OCI-LY7 (cell line): ENCODE measurements at regions not wholly inside any gene's neighbourhood (a gene's known extent, or its start where the extent isn't known, plus 50 kb on each side); places are given as distances from the start of the nearest gene placed in this dataset.

Experiments used
- BruUV-seq: library from RNA; stranded (reverse); fragments of 400-500 nt; replicated peaks from 2 replicates; lab custom pipeline; 2021; lab: Mats Ljungman, UMichigan
- CTCF ChIA-PET: fragments of 300-600 bp; sonication (Branson Sonifier 250); formaldehyde crosslinking; loops from one replicate; lab custom pipeline; 2022; ENCODE audit warnings: antibody characterized with exemption; ENCODE audit not compliant: unreplicated experiment; lab: Charles Lee
- POLR2A ChIA-PET: fragments of 300-600 bp; sonication (Branson Sonifier 250); formaldehyde crosslinking; loops from one replicate; lab custom pipeline; 2022; ENCODE audit warnings: antibody characterized with exemption; lab: Charles Lee
- DNase-seq: peaks from one replicate; pipeline ENCODE4 v3.0.0-alpha.2; 2015; ENCODE audit warnings: low spot score
- H2AFZ ChIP-seq: fragments of 200-600 bp; sonication (generic), shearing (Covaris generic); 2 replicates; pipeline ENCODE4 v1.6.1; 2014; ENCODE audit warnings: mild to moderate bottlenecking, antibody characterized with exemption, low read length, moderate library complexity
- H3K27ac ChIP-seq: fragments of 200-600 bp; sonication (generic); 2 replicates; pipeline ENCODE4 v1.5.1; 2014; ENCODE audit warnings: mixed run types, low read depth, mild to moderate bottlenecking, moderate library complexity, low read length, inconsistent platforms; ENCODE audit not compliant: poor library complexity, severe bottlenecking
- H3K36me3 ChIP-seq: fragments of 200-600 bp; sonication (generic); 2 replicates; pipeline ENCODE4 v1.6.1; 2014; ENCODE audit warnings: mild to moderate bottlenecking, antibody characterized with exemption, low read length, moderate library complexity, mixed read lengths; ENCODE audit not compliant: insufficient read depth
- H3K4me1 ChIP-seq: fragments of 200-600 bp; sonication (generic); 2 replicates; pipeline ENCODE4 v1.5.1; 2014; ENCODE audit warnings: mild to moderate bottlenecking, low read length; ENCODE audit not compliant: insufficient read depth, poor library complexity, severe bottlenecking
- H3K4me2 ChIP-seq: fragments of 200-600 bp; sonication (generic); 2 replicates; pipeline ENCODE4 v1.6.1; 2014; ENCODE audit warnings: mild to moderate bottlenecking, low read length
- H3K4me3 ChIP-seq: fragments of 200-600 bp; sonication (generic); 2 replicates; pipeline ENCODE4 v1.5.1; 2014; ENCODE audit warnings: mild to moderate bottlenecking, low read depth, low read length; ENCODE audit not compliant: poor library complexity, severe bottlenecking
- H3K79me2 ChIP-seq: fragments of 200-600 bp; sonication (generic); 2 replicates; pipeline ENCODE4 v1.6.1; 2016; ENCODE audit warnings: low read depth, mild to moderate bottlenecking, low read length, moderate library complexity, mixed read lengths; ENCODE audit not compliant: insufficient read depth
- H3K9me2 ChIP-seq: fragments of 200-600 bp; sonication (generic); 2 replicates; pipeline ENCODE4 v1.6.1; 2016; ENCODE audit warnings: mild to moderate bottlenecking, low read length, mixed read lengths; ENCODE audit not compliant: insufficient read depth
- H3K9me3 ChIP-seq: fragments of 200-600 bp; sonication (generic); 2 replicates; pipeline ENCODE4 v1.6.1; 2014; ENCODE audit warnings: mild to moderate bottlenecking, mixed run types, low read length, mixed read lengths
- H4K20me1 ChIP-seq: fragments of 200-600 bp; sonication (generic); 2 replicates; pipeline ENCODE4 v1.6.1; 2014; ENCODE audit warnings: mild to moderate bottlenecking, antibody characterized with exemption, low read length, moderate library complexity, mixed read lengths; ENCODE audit not compliant: insufficient read depth
- EZH2phosphoT487 ChIP-seq: fragments of 200-600 bp; sonication (generic); IDR thresholded peaks from 2 replicates; pipeline ENCODE4 v1.6.1; 2018; ENCODE audit warnings: low read depth, borderline replicate concordance, mild to moderate bottlenecking, mixed run types, antibody characterized with exemption, low read length, moderate library complexity, mixed read lengths
- intact Hi-C: fragments of 100-400 bp; cut with micrococcal nuclease; formaldehyde crosslinking; loops from one replicate; pipeline ENCODE4 v1.10.0; 2022; ENCODE audit not compliant: unreplicated experiment
- TF ChIP-seq, protein P1 (sequence below): fragments of 200-600 bp; sonication (generic); conservative IDR thresholded peaks from 2 replicates; pipeline ENCODE4 v1.5.1; 2014; ENCODE audit warnings: mild to moderate bottlenecking, antibody characterized with exemption, low read length, moderate library complexity, mixed read lengths

DNA sequence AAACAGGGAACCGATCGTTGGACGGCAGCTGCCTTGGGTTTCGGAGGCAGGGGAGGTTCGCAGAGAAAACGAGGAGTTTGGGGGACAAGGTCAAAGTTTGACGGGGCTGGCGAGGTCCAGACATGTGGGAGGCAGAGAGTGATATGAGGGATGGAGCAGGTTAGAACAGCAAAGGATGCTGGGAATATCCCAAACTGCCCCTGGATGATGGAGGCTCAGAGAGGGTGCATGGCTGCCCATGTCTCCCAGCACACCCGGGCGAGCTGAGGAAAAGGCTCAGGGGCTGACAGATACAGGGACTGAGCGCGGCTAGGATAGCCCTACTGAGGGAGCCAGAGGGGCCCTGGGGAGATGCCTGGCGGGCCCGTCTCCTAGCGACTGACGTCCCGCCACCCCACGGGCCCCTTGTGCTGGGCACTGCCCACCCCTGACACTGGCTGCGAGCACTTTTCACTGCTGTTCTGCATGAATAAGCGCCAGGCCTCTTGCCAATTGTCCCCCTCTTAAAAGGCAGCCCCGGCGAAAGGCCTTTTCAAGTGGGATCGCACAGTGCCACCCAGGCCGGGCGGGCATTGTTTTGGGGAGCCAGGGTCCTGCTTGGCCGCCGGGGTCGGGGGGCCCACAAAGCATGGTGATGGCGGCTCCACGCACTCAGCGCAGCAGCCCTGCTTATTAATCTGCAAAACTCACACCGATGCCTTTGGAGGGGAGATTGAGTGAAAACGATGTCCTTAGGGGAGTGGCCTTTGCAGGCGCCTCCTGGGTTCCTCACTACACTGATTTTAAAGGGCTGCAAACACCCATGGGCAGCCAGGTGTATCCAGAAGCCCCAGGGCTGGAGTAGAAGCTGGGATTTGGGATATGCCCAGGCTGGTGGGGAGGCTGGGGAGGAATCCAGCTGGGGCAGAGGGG is 90.0 kb upstream of the LINC01488 start:
- no TSS peak for BruUV-seq

DNA sequence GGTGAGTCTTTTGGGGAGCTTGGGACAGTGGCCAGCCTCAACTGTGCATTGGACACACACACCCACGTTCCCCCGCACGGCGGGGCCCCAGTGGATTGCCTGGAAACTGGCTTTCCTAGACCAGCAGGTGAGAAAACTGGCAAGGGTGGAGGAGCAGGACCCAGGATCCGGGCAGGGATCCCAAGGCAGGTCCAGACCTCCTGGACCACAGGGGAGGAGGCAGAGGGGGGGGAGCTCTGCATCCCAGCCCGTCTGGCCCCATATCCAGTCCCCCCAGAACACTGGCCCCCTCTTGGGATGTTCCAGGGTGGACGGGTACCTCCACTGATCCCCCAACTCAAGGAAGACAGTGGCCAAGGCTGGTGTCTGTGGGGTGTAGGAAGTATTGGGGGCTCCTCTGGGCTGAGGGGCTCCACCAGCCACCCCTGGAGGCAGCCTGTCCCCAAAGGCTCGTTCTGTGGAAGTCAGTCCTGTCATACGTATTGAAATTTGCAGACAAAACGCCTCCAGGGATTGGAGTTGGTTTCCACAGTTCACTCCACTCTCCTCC is 89.3 kb upstream of the LINC01488 start:
- POLR2A ChIA-PET = no interaction called here
- no TSS peak for BruUV-seq

More for the DNA sequence above, 90.0 kb upstream of the LINC01488 start:
- no peak for DNase-seq
- H3K4me3 ChIP-seq = no peak overlapping the region
- H3K27ac ChIP-seq = no peak overlapping the region
- CTCF ChIA-PET = no interaction called here
- H3K9me2 ChIP-seq = no peaks in the 10 kb centered on the region
- TF ChIP-seq EZH2phosphoT487 = no peak
- TF ChIP-seq, protein P1, sequence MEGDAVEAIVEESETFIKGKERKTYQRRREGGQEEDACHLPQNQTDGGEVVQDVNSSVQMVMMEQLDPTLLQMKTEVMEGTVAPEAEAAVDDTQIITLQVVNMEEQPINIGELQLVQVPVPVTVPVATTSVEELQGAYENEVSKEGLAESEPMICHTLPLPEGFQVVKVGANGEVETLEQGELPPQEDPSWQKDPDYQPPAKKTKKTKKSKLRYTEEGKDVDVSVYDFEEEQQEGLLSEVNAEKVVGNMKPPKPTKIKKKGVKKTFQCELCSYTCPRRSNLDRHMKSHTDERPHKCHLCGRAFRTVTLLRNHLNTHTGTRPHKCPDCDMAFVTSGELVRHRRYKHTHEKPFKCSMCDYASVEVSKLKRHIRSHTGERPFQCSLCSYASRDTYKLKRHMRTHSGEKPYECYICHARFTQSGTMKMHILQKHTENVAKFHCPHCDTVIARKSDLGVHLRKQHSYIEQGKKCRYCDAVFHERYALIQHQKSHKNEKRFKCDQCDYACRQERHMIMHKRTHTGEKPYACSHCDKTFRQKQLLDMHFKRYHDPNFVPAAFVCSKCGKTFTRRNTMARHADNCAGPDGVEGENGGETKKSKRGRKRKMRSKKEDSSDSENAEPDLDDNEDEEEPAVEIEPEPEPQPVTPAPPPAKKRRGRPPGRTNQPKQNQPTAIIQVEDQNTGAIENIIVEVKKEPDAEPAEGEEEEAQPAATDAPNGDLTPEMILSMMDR = no peak
- H3K9me3 ChIP-seq = no peaks in the 10 kb centered on the region
- H4K20me1 ChIP-seq = no peaks in the 10 kb centered on the region
- H3K79me2 ChIP-seq = no peaks in the 10 kb centered on the region
- no peaks in the 10 kb centered on the region for H3K4me1 ChIP-seq
- intact Hi-C loops = no loop called here
- H3K4me2 ChIP-seq = no peak overlapping the region
- no peaks in the 10 kb centered on the region for H3K36me3 ChIP-seq
- POLR2A ChIA-PET = no interaction called here
- H2AFZ ChIP-seq = no peak overlapping the region

More for the DNA sequence above, 89.3 kb upstream of the LINC01488 start:
- Histone ChIP-seq H3K9me3 (no peaks in the 10 kb centered on the region), H3K9me2 (no peaks in the 10 kb centered on the region), H3K27ac (no peak overlapping the region), H4K20me1 (no peaks in the 10 kb centered on the region), H3K4me2 (no peak overlapping the region), H3K4me1 (no peaks in the 10 kb centered on the region), H3K36me3 (no peaks in the 10 kb centered on the region), H3K79me2 (no peaks in the 10 kb centered on the region), H3K4me3 (no peak overlapping the region), H2AFZ (no peak overlapping the region)
- CTCF ChIA-PET = no interaction called here
- intact Hi-C loops = no loop called here
- TF ChIP-seq EZH2phosphoT487 = no peak
- TF ChIP-seq, protein P1 = no peak
- no peak for DNase-seq
